Muscle of arm (tissue), 1 donor: ENCODE measurements at regions not wholly inside any gene's neighbourhood (a gene's known extent, or its start where the extent isn't known, plus 50 kb on each side); places are given as distances from the start of the nearest gene placed in this dataset.

Experiments
- DNase-seq: peaks from one replicate; pipeline ENCODE4 v3.0.0-alpha.2; 2013

GRCh38 chr1:14495381-14495780, 103.1 kb upstream of the KAZN start:
- DNase-seq: no peak

- no peak for DNase-seq
These were observed 102.5 kb upstream of the KAZN start for GRCh38 chr1:14495996-14496395.

- no peak for DNase-seq
These were observed 99.6 kb upstream of the KAZN start for GRCh38 chr1:14498839-14499238.

- DNase-seq: no peak
These were observed 99.0 kb upstream of the KAZN start for GRCh38 chr1:14499312-14500040.

GRCh38 chr1:14500041-14500440, 98.4 kb upstream of the KAZN start:
- no peak for DNase-seq

- no peak for DNase-seq
These were observed 97.6 kb upstream of the KAZN start for GRCh38 chr1:14500912-14501311.

GRCh38 chr1:14504517-14504916, 94.0 kb upstream of the KAZN start:
- DNase-seq: no peak

GRCh38 chr1:14506471-14507255, 91.8 kb upstream of the KAZN start:
- DNase-seq: no peak

GRCh38 chr1:14507262-14507661, 91.2 kb upstream of the KAZN start:
- DNase-seq: peak; percentile 76

GRCh38 chr1:14508613-14509012, 89.9 kb upstream of the KAZN start:
- no peak for DNase-seq

- DNase-seq: no peak
These were observed 87.3 kb upstream of the KAZN start for GRCh38 chr1:14511166-14511680.

GRCh38 chr1:14511796-14512585, 86.5 kb upstream of the KAZN start:
- no peak for DNase-seq

- no peak for DNase-seq
These were observed 85.4 kb upstream of the KAZN start for GRCh38 chr1:14513111-14513510.

GRCh38 chr1:14514739-14515138, 83.7 kb upstream of the KAZN start:
- DNase-seq: no peak

GRCh38 chr1:14516974-14517840, 81.3 kb upstream of the KAZN start:
- peak; percentile 33 for DNase-seq

GRCh38 chr1:14517841-14518180, 80.7 kb upstream of the KAZN start:
- no peak for DNase-seq

GRCh38 chr1:14519976-14520375, 78.5 kb upstream of the KAZN start:
- no peak for DNase-seq

- no peak for DNase-seq
These were observed 77.8 kb upstream of the KAZN start for GRCh38 chr1:14520514-14521163.

- DNase-seq: no peak
These were observed 76.9 kb upstream of the KAZN start for GRCh38 chr1:14521622-14522021.

- DNase-seq: peak; percentile 59
These were observed 76.2 kb upstream of the KAZN start for GRCh38 chr1:14522077-14522925.
